AG04449 (cell line): ENCODE measurements at regions not wholly inside any gene's neighbourhood (a gene's known extent, or its start where the extent isn't known, plus 50 kb on each side); places are given as distances from the start of the nearest gene placed in this dataset.

Experiments used
- CTCF ChIA-PET: fragments of 350-600 bp; formaldehyde crosslinking; extraction: SDS; loops from one replicate; lab custom pipeline; 2021; ENCODE audit warnings: antibody characterized with exemption; lab: Yijun Ruan, JAX
- POLR2A ChIA-PET: fragments of 400-600, 350-600 bp; formaldehyde crosslinking; extraction: SDS; loops from one replicate; lab custom pipeline; 2020; ENCODE audit warnings: antibody characterized with exemption, inconsistent platforms; lab: Yijun Ruan, JAX
- DNase-seq: peaks from one replicate; pipeline ENCODE4 v3.0.0-alpha.2; 2010; ENCODE audit warnings: low read depth, low spot score
- H3K4me3 ChIP-seq: 2 replicates; pipeline ENCODE4 v1.5.1; 2011; ENCODE audit warnings: low read depth, mild to moderate bottlenecking, control low read depth, low read length
- TF ChIP-seq, protein P1 (sequence below): IDR thresholded peaks from one replicate; pipeline ENCODE4 v1.5.1; 2011; ENCODE audit warnings: mild to moderate bottlenecking, moderate library complexity, low read length, control low read depth, inconsistent platforms; ENCODE audit not compliant: insufficient read depth; ENCODE audit errors: missing control alignments

DNA sequence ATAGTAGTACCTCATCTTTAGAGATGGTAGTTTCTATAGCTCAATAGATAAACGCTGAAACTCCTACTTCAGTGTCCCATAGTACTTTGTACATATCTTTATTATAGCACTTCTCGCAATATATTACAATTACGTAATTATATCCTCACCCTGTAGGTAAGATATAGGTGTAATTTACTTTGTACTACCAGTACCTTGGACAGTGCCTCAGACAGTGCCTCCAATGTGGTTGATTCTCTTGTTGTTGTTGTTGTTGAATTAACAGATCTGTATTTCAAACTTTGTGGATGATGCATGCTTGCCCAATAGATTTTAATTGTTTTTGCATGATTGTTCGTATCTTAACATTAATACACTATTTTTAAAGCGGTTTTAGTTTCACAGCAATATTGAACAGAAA lies 188.6 kb downstream of the ARL6IP6 start:
- CTCF ChIA-PET: no interaction called here

DNA sequence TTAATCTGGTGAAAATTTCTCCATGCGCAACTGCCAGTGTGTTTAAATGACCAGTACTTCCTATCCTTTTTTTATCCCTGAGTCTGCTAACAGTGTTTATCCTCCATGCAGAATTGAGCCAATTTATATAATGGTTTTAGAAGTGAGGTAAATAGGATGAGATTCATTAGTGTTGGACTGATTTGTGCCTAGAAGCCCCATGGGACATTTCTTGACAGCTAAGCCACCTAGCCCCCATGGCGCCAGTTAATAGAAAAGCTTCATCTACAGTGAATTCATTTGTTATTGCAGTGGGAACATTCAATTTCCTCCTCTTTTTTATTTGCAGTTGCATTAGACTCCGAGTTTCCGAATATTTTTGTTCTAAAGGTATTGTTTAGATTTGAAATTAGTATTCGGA lies 175.6 kb downstream of the ARL6IP6 start:
- TF ChIP-seq, protein P1, sequence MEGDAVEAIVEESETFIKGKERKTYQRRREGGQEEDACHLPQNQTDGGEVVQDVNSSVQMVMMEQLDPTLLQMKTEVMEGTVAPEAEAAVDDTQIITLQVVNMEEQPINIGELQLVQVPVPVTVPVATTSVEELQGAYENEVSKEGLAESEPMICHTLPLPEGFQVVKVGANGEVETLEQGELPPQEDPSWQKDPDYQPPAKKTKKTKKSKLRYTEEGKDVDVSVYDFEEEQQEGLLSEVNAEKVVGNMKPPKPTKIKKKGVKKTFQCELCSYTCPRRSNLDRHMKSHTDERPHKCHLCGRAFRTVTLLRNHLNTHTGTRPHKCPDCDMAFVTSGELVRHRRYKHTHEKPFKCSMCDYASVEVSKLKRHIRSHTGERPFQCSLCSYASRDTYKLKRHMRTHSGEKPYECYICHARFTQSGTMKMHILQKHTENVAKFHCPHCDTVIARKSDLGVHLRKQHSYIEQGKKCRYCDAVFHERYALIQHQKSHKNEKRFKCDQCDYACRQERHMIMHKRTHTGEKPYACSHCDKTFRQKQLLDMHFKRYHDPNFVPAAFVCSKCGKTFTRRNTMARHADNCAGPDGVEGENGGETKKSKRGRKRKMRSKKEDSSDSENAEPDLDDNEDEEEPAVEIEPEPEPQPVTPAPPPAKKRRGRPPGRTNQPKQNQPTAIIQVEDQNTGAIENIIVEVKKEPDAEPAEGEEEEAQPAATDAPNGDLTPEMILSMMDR: no peak
- ChIA-PET CTCF (no interaction called here), POLR2A (no interaction called here)
- H3K4me3 ChIP-seq: no peak overlapping the region
- DNase-seq: no peak

More for the DNA sequence above, 188.6 kb downstream of the ARL6IP6 start:
- no peak overlapping the region for H3K4me3 ChIP-seq
- TF ChIP-seq, protein P1: no peak
- POLR2A ChIA-PET: no interaction called here
- DNase-seq: no peak

DNA sequence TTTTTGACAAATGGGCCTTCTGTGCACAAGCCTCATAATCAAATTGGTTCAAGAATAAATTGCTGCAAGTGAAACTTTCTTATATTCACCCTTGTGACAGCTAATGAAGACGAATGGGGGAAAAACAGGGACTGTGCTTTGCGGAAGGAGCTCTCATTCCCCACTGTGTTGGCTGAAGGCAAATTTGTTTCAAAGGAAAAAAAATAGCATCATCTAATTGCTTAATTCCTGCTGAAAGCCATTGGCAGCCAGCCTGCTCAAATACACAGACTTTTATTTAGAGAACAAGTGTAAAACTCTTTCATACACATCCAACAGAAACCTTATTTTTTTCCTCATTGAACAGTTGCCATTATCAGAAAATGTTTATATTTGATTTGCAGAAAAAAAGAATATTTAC lies 172.3 kb downstream of the ARL6IP6 start:
- no peak overlapping the region for H3K4me3 ChIP-seq
- TF ChIP-seq, protein P1: no peak
- DNase-seq: no peak
- ChIA-PET POLR2A (no interaction called here), CTCF (no interaction called here)

DNA sequence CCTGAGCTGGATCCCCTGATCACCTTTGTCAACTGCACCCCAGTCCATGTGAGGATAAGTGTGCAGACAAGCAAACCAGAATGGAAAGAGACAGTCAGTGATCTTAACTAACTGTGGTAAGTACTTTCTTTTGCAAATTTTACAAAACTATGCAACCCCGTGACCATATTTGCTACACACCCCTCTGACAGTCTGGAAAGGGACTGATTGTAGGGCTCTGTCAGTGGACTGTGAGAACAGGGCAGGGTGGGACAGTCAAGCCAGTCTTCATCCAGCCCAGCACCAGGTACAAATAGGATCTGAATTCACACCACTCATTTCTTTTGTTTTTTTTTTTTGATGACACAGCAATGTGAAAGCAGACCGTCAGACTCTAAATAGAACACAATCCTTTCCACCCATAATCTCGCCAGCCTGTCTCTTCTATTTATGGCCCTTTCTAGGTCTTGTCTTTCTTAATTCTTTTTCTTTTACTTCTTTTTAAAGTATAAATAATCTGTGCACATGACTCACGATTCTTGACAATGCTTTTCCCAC lies 165.6 kb downstream of the ARL6IP6 start:
- no peak for DNase-seq
- CTCF ChIA-PET: no interaction called here
- TF ChIP-seq, protein P1: no peak
- POLR2A ChIA-PET: no interaction called here
- H3K4me3 ChIP-seq: no peak overlapping the region

DNA sequence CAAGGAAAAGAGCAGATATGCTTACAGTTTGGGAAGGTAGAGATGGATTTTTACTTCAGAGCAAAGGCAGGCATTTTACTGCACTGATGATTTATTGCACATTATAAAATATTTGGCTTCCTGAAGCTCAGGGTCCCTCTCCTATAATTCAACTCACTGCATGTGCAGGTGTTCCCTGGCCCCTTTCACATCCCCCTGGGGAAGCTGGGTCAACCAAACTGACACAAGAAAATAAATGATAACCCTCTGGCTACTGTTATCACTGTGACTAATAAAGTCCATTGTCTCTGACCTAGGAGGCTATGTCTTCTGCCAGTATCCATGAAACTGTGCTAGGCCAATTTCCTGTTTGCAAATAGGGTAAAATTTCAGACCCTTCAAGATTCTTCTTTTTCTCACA lies 163.1 kb downstream of the ARL6IP6 start:
- TF ChIP-seq, protein P1: no peak
- POLR2A ChIA-PET: no interaction called here
- no peak overlapping the region for H3K4me3 ChIP-seq
- no peak for DNase-seq
- CTCF ChIA-PET: no interaction called here

DNA sequence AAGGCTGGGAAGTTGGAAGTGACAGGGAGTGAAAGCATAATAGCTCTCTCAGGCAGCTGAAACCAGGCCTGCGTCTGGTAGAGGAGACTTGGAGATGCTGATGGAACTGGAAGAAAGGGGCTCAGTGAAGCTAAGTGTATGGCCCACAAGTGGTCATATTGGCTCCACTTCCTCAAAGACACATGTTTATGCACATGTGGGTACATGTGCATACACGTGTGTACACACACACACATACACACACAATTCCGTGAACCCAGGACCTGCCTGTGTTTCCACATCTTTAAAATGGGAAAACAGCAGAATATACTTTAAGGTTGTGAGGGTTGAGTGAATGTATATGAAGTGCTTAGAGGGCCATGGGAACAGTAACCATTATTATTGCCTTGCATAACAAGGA lies 160.9 kb downstream of the ARL6IP6 start:
- H3K4me3 ChIP-seq: no peak overlapping the region
- ChIA-PET CTCF (interaction anchor here (1.5 kb wide), 1 partner anchor 17 kb away, joined by 4 read pairs; no protein-coding TSS in a partner anchor), POLR2A (no interaction called here)
- no peak for DNase-seq
- TF ChIP-seq, protein P1: no peak
